ENCODE measurements at regions not wholly inside any gene's neighbourhood (a gene's known extent, or its start where the extent isn't known, plus 50 kb on each side); places are given as distances from the start of the nearest gene placed in this dataset.
A peak's percentile ranks its signal among the peaks of the same experiment; 100 is the strongest.

- peak overlapping the region; percentile 9; the same call in 1 of the 2 replicates for H3K18ac ChIP-seq (ENCODE audit: extremely low read depth, low read length)
- H2AFZ ChIP-seq (ENCODE audit: low read length), result peak overlapping the region; percentile 99
- no peak for FAIRE-seq
- H3K79me2 ChIP-seq (ENCODE audit: control insufficient read depth in 1 of 2, insufficient read depth in 2 of 2, low read length in 2 of 2), result no peaks in the 10 kb centered on the region
- H3K27me3 ChIP-seq (replicated peaks in 1 of 4; ENCODE audit: control insufficient read depth in 3 of 4, extremely low read depth in 1 of 4, insufficient read depth in 3 of 4, low read length in 3 of 4), result no peaks in the 10 kb centered on the region
- H3K9ac ChIP-seq (replicated peaks in 1 of 4; ENCODE audit: extremely low read depth in 1 of 4, low read depth in 3 of 4, low read length in 3 of 4), result peak overlapping the region in 2 of 4 experiments; percentile 45 to 46; a peak in 2 of 7 replicates
- H4K8ac ChIP-seq (ENCODE audit: extremely low read depth, insufficient read depth, low read length), result no peak overlapping the region
- peaks cover 2% of the 10 kb centered on the region; the same call in 1 of the 2 replicates for H3K23me2 ChIP-seq (ENCODE audit: low read depth, low read length)
- H3K56ac ChIP-seq (replicated peaks; ENCODE audit: insufficient read length, low read depth, low read length), result no peak overlapping the region
- H3K14ac ChIP-seq (ENCODE audit: insufficient read length), result no peak overlapping the region
- H3K4me3 ChIP-seq (ENCODE audit: extremely low read depth in 1 of 4, insufficient read depth in 2 of 4, low read depth in 3 of 4, low read length in 4 of 4), result peak overlapping the region in 3 of 4 experiments; percentile 7 to 49 (median 27); a peak in 4 of 8 replicates
- ChIA-PET POLR2A (ENCODE audit: partially characterized antibody) (interaction anchor here (0.6 to 2.0 kb wide), 14 partner anchors 7 to 144 kb away, joined by 3 to 9 read pairs (median 3); partner anchors contain the start of genes ATMIN and GAN), CTCF (ENCODE audit: partially characterized antibody) (interaction anchor here (0.6 to 0.7 kb wide), 2 partner anchors 33 to 83 kb away, joined by 3 read pairs; no protein-coding TSS in a partner anchor)
- H3K27ac ChIP-seq (ENCODE audit: low read depth, low read length), result peak overlapping the region; percentile 38; the same call in 1 of the 2 replicates
- H2BK20ac ChIP-seq (ENCODE audit: low read length), result no peak overlapping the region
- peaks cover 3 to 7% (median 6%) of the 10 kb centered on the region in 4 experiments for H3K4me1 ChIP-seq (replicated peaks in 1 of 4; ENCODE audit: control insufficient read depth in 3 of 4, insufficient read depth in 4 of 4, low read length in 3 of 4)
- no peak overlapping the region for H4K5ac ChIP-seq (ENCODE audit: insufficient read length, low read depth, low read length)
- DNase-seq (ENCODE audit: low read depth in 1 of 2, low spot score in 2 of 2), result no peak
- H3K4ac ChIP-seq (replicated peaks; ENCODE audit: insufficient read length, low read depth, low read length), result peak overlapping the region; percentile 88
- H2BK12ac ChIP-seq (ENCODE audit: low read depth, low read length), result peak overlapping the region; percentile 2
- no peak overlapping the region for H2BK15ac ChIP-seq (ENCODE audit: low read length)
- H3K4me2 ChIP-seq (ENCODE audit: insufficient read depth in 1 of 2, low read depth in 2 of 2, low read length in 2 of 2), result peak overlapping the region; percentile 77 to 82
- no peak overlapping the region for H2BK120ac ChIP-seq (replicated peaks; ENCODE audit: low read depth, low read length)
- H3K79me1 ChIP-seq (ENCODE audit: low read depth, low read length), result no peaks in the 10 kb centered on the region; the same call in 1 of the 2 replicates
- WGBS, 2 experiments (ENCODE audit: extremely low coverage in 1 of 2, insufficient coverage in 1 of 2, insufficient read length in 1 of 2, insufficient replicate concordance in 2 of 2, low coverage in 1 of 2, low lambda C conversion rate in 2 of 2, missing lambda C conversion rate in 1 of 2), result 67% methylated on average over 6 of the region's 6 CpGs; no CpG with 5 or more reads in 1 of the 2 experiments
- no peak overlapping the region for H3K23ac ChIP-seq (ENCODE audit: insufficient read length)
- H4K91ac ChIP-seq (replicated peaks; ENCODE audit: insufficient read length, low read length), result peak overlapping the region; percentile 5
- TF ChIP-seq SIX5 (IDR thresholded peaks at IDR 0.05; ENCODE audit: low read depth, low read length) (no peak), KDM5A (IDR thresholded peaks at IDR 0.05; ENCODE audit: low read length) (no peak), JUND (IDR thresholded peaks at IDR 0.05; ENCODE audit: low read length) (no peak), SRF (IDR thresholded peaks at IDR 0.05; ENCODE audit: low read depth, low read length) (no peak), POLR2A (IDR thresholded peaks at IDR 0.05; ENCODE audit: control extremely low read depth in 1 of 2, low read depth in 2 of 2, low read length in 2 of 2) (no peak), USF2 (IDR thresholded peaks at IDR 0.05; ENCODE audit: low read length) (no peak), BACH1 (IDR thresholded peaks at IDR 0.05; ENCODE audit: low read length) (no peak), NANOG (IDR thresholded peaks at IDR 0.05; ENCODE audit: insufficient read depth, low read depth, low read length, poor library complexity, severe bottlenecking) (no peak), SP1 (IDR thresholded peaks at IDR 0.05; ENCODE audit: low read depth, low read length) (no peak), KDM1A (IDR thresholded peaks at IDR 0.05; ENCODE audit: borderline replicate concordance, low read length) (no peak), CTBP2 (IDR thresholded peaks at IDR 0.05; ENCODE audit: borderline replicate concordance, insufficient read depth, insufficient read length, low read length) (no peak), RBBP5 (IDR thresholded peaks at IDR 0.05; ENCODE audit: borderline replicate concordance, low read depth, low read length) (no peak), SIN3A (conservative IDR thresholded peaks at IDR 0.05 in 1 of 2, IDR thresholded peaks at IDR 0.05 in 1 of 2; ENCODE audit: low read depth in 1 of 2, low read length in 2 of 2) (no peak), CREB1 (IDR thresholded peaks at IDR 0.05) (no peak)
- H4K20me1 ChIP-seq (replicated peaks in 1 of 2; ENCODE audit: control insufficient read depth in 1 of 2, insufficient read depth in 2 of 2, low read length in 2 of 2), result no peaks in the 10 kb centered on the region
- H3K9me3 ChIP-seq (ENCODE audit: insufficient read depth in 2 of 2, low read depth in 1 of 2, low read length in 1 of 2), result no peaks in the 10 kb centered on the region
- H3K36me3 ChIP-seq (ENCODE audit: control insufficient read depth in 2 of 4, insufficient read depth in 4 of 4, low read length in 3 of 4), result no peaks in the 10 kb centered on the region
- H2AK5ac ChIP-seq (ENCODE audit: low read depth, low read length), result no peak overlapping the region
- H2BK5ac ChIP-seq (ENCODE audit: low read depth, low read length), result peak overlapping the region; percentile 3; the same call in 1 of the 2 replicates
Measured at GRCh38 chr16:81180578-81180977, 57.9 kb upstream of the BCO1 start.

Data from H1 (cell line).